NCI-H2029 treated with DMSO at 0.1 percent for 48 hours (cell line): ENCODE measurements at regions not wholly inside any gene's neighbourhood (a gene's known extent, or its start where the extent isn't known, plus 50 kb on each side); places are given as distances from the start of the nearest gene placed in this dataset.

Experiments
- DNase-seq: peaks from one replicate; lab custom pipeline; 2025; lab: John Stamatoyannopoulos, UW

DNA sequence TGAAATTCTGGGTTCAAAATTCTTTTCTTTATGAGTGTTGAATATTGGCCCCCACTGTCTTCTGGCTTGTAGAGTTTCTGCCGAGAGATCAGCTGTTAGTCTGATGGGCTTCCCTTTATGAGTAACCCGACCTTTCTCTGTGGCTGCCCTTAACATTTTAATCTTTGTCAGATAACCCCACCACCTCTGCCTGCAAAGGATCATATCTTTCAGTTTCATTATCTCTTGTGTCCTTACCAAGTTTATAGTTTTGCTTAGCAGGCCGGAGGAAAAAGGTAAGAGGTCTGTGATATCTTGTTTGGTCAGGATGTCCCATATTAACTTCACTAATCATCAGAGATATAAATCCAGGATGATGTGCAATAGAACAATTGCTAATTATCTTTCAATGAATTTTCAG, 970.2 kb upstream of the TYRP1 start:
- no peak for DNase-seq

GRCh38 chr9:11726659-11727058, 966.5 kb upstream of the TYRP1 start:
- no peak for DNase-seq

- no peak for DNase-seq
Measured at GRCh38 chr9:11735391-11735790, 957.8 kb upstream of the TYRP1 start.

DNA sequence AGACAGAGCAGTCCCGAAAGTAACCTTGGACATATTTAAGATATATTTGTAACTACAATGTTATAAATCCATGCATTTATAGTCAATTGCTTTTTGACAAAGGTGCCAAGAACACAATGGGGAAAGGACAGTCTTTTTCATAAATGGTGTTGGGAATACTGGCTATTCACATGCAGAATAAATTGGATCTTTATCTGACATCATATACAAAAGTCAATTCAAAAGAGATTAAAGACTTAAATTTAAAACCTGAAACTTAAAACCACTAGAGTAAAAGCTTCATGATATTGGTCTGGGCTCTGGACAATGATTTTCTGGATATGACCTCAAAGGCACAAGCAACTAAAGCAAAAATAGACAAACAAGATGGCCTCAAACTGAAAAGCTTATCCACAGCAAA, 950.7 kb upstream of the TYRP1 start:
- DNase-seq = no peak

DNA sequence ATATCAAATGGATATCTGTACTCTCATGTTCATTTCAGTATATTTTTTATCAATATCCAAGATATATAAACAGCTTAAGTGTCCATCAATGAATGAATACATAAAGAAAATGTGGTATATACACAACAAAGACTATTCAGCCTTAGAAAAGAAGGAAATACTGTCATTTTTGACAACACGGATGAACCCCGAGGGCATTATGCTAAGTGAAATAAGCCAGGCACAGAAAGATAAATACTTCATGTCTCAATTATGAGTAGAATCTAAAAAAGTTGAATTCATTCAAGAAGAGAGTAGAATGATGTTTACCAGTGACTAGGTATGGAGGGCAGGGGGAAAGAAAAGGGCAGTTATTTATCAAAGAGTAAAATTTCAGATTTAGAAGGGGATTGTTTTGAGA, 949.8 kb upstream of the TYRP1 start:
- DNase-seq = no peak

DNA sequence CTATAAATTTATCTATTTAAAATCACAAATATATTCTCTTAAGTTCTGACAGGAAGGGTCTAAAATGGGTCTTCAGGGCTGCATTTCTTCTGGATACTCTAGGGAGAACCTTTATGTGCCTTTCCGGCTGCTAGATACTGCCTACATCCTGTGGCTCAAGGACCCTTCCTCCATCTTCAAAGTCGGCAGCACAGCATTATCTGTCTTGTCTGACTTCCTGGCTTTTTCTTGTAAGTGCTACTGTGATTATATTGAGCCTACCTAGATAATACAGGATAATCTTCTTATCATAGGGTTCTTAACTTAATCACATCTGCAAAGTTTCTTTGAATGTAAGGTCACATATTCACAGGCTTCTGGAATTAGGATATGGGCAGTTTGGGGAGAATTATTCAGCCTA, 943.8 kb upstream of the TYRP1 start:
- DNase-seq = no peak

DNA sequence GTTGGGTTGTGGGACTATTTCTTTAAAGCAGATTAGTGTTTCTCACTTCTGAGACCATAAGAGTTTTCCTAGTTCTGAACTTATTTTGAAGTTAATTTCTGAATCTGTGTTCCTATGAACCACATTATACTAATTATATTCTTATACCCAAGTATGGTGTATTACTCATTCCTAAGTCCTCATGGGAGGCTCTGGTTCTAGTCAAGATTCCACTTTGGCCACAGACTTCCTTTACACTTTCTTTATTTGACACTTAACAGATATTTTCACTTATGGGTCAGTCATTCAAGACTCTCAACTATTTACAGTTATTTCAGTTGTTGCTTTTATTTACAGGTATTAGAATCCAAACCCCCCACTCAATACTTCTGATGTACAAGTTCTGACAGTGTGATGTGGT, 937.2 kb upstream of the TYRP1 start:
- no peak for DNase-seq

GRCh38 chr9:11757408-11757807, 935.8 kb upstream of the TYRP1 start:
- DNase-seq = no peak

DNA sequence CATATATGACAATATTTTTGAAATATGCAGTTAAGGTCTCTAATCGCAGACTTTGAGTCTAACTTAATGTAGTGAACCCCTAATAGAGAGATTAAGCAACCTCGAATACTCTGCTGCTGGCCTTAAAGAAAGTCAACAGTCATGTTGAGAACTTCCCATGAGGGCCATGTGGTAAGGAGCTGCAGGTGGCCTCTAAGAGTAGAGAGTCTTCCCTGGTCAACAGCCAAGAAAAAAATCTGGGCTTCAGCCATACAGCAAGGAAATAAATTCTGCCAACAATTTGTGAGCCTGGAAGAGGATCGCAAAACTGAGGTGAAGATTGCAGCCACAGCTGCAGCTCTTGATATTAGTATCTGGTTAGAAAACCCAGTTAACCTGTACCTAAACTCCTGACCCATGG, 935.2 kb upstream of the TYRP1 start:
- no peak for DNase-seq

GRCh38 chr9:11779971-11780370, 913.2 kb upstream of the TYRP1 start:
- DNase-seq = no peak

- DNase-seq = no peak
Measured at GRCh38 chr9:11792870-11793269, 900.3 kb upstream of the TYRP1 start.

- DNase-seq = no peak
Measured at GRCh38 chr9:11794984-11795383, 898.2 kb upstream of the TYRP1 start.

GRCh38 chr9:11805969-11806368, 887.2 kb upstream of the TYRP1 start:
- DNase-seq = no peak

DNA sequence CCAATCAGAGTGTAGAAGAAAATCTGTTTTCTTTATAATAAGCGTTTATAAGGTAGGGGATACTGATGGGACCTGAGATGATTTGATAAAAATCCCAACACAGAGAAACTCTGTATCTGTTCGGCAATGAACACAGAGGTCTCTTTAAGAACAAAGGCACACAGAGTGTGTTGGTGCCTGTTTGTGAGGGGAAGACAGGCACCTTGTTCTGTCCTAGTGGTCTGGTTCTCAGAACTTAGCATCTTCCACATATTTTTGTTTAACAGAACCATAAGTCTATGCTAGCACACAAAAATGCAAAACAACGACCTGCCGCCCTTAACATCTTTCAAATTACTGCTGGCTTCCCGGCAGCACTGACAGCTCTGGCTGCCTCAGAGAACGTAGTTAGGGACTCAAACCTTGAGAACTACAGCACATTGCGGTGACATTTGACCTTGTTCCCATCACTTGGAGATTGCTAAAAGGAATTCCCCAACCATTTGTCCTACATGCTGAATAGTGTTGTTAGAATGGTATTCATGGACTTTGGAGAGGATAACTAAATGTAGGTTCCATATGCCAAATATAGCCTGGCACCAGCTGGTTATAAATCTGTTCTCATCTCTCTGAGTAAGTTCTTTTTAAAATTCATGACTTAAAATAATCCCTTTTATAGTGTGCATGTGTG, 871.7 kb upstream of the TYRP1 start:
- no peak for DNase-seq

DNA sequence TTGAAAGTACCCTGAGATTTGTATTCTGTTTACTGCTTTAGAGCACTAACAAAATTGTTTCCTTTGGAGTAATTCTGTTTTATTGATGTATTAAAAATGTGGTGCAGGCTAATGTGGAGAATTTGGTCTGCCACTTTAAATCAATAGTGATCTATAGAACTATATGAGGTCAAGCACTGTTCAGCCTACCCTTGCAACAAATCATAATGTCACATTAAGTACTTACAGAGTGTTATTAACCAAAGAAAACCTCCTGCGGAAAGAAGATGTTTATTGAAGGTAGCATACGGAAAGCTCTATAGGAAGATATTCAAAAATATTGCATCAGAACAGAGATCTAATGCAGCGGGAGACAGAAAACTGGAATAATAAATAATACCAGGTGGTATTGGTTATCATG, 865.0 kb upstream of the TYRP1 start:
- no peak for DNase-seq

GRCh38 chr9:11833056-11833455, 860.1 kb upstream of the TYRP1 start:
- DNase-seq = no peak

GRCh38 chr9:11868795-11869194, 824.4 kb upstream of the TYRP1 start:
- DNase-seq = no peak

DNA sequence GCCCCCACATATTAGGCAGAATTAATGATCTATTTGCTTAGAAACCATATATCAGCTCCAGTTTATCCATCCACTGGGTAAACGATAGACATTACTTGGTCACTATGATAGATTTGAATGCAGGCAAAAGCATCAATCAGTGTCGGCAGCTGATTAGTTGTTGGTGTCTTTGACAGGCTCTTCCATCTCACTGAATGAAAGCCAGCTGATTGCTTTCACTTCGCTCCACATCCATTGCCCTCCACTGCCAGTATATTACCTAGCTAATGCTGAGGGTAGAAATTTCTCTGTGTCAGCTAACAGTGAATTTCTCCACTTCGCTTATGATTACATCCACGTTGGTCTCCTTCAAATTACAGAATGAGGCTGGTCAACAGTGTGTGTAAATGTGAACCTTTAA, 821.3 kb upstream of the TYRP1 start:
- no peak for DNase-seq

DNA sequence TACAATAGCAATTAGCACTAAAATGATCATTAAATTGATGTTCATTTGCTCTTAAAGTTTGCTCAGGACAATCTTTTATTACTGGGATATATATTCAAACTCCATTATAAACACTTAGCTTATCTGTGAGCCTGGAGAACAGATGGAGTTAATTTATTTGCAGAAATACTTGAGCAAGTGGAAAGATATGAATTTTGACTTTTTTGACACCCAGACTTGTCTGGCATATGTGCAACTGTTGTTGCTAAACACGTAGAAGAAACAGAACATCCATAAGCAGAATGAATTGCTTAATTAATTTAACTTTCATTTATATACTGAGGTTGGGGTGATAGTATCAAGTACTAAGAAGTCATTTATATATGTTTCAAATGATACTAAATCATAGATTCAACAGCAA, 820.7 kb upstream of the TYRP1 start:
- no peak for DNase-seq

DNA sequence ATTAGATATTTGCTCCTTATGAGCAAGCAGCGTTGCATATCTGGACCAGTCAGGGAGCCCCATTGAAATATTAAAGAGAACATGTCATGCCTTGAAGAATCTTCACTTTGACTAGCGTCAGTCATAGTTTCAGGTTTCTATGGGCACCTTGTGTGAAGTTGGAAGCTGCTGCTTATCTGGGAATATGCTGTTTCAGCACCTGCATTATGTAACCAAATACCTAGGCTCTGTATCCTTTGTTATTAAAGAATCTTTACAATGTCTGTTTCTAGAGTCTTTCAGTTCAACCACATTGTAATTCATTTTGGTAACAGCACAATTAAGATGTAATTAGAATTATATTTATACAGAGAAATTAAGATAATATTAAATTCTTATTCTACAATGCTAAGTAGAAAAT, 818.8 kb upstream of the TYRP1 start:
- no peak for DNase-seq

GRCh38 chr9:11892401-11892800, 800.8 kb upstream of the TYRP1 start:
- DNase-seq = no peak

DNA sequence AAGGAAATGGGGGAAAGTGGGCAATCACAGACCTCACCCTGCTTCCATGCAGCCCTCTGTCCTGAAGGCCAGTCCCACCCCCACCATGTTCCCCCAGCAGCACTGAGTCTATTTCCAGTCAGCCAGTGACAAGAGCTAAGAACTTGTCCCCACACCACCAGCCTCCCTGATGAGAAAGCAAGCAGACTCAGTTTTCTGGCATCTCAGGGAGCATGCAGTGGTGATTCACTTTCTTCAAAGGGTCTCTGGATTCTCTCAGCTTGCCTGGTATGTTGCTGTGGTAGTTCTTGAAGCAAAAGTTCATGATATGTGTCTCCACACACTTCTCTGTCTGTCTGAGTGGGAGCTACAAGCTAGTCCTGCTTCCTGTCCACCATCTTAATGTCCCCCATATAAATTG, 799.9 kb upstream of the TYRP1 start:
- DNase-seq = no peak

DNA sequence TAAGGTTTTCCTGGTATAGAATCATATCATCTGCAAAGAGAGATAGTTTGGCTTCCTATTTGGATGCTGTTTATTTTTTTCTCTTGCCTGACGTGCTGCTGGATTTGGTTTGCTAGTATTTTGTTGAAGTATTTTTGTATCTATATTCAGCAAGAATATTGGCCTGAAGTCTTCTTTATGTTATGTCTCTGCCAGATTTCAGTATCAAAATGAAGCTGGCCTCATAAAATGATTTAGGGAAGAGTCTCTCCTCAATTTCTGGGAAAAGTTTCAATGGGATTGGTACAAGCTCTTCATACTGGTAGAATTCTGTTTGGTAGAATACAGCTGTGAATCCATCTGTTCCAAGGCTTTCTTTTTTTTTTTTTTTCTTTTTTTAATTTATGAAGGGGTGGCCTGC, 799.0 kb upstream of the TYRP1 start:
- DNase-seq = no peak

DNA sequence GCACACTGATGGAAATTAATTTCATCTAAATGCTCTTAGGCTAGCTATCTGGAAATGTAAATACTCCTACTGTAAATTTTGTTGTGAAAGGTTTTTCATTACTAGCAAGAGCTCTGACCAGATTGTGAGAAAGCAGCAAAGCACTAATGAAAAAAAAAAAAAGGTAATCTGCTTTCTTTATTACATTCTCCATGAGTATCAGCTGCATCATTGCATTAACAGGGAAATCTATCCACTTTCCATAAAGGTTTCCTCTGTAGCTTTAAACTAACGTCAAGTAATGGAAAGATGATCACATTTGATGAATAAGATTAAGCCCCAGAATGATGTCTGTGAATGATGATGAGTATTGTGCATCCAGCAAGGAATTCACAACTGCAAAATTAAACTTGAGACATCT, 790.6 kb upstream of the TYRP1 start:
- DNase-seq = no peak

GRCh38 chr9:11915699-11916098, 777.5 kb upstream of the TYRP1 start:
- no peak for DNase-seq
